RWPE2 (cell line): ENCODE measurements at regions not wholly inside any gene's neighbourhood (a gene's known extent, or its start where the extent isn't known, plus 50 kb on each side); places are given as distances from the start of the nearest gene placed in this dataset.

Experiments used
- ATAC-seq: fragments of 200-7000 bp; cut with Tn5 transposase; 3 replicates; pipeline ENCODE4 v1.9.1; 2021; ENCODE audit warnings: low read depth
- DNase-seq: peaks from one replicate; pipeline ENCODE4 v3.0.0-alpha.2; 2020; ENCODE audit warnings: low spot score
- H3K27ac ChIP-seq: fragments of 450-650 bp; 2 replicates; pipeline ENCODE4 v1.5.1; 2017; ENCODE audit warnings: mild to moderate bottlenecking; ENCODE audit not compliant: poor library complexity, severe bottlenecking
- H3K27me3 ChIP-seq: fragments of 250-450 bp; sonication (Bioruptor Pico); 2 replicates; pipeline ENCODE4 v1.5.1; 2021; ENCODE audit warnings: mild to moderate bottlenecking, moderate library complexity; ENCODE audit not compliant: insufficient read depth, poor library complexity, severe bottlenecking
- H3K36me3 ChIP-seq: fragments of 250-450 bp; sonication (Bioruptor Pico); 2 replicates; pipeline ENCODE4 v1.5.1; 2020; ENCODE audit warnings: low read depth, mild to moderate bottlenecking, moderate library complexity
- H3K4me1 ChIP-seq: fragments of 250-450 bp; sonication (Bioruptor Pico); 2 replicates; pipeline ENCODE4 v1.5.1; 2021; ENCODE audit warnings: mild to moderate bottlenecking, moderate library complexity; ENCODE audit not compliant: insufficient read depth, poor library complexity, severe bottlenecking
- H3K4me3 ChIP-seq: fragments of 250-450 bp; sonication (Bioruptor Pico); 2 replicates; pipeline ENCODE4 v1.5.1; 2021; ENCODE audit warnings: mild to moderate bottlenecking, moderate library complexity; ENCODE audit not compliant: severe bottlenecking
- H3K9me3 ChIP-seq: fragments of 250-450 bp; sonication (Bioruptor Pico); 2 replicates; pipeline ENCODE4 v1.5.1; 2021; ENCODE audit warnings: mild to moderate bottlenecking, moderate library complexity; ENCODE audit not compliant: severe bottlenecking
- CTCF ChIP-seq: fragments of 450-650 bp; IDR thresholded peaks from one replicate; pipeline ENCODE4 v1.5.1; 2017; ENCODE audit warnings: mild to moderate bottlenecking, moderate library complexity; ENCODE audit not compliant: poor library complexity, severe bottlenecking

- DNase-seq: no peak
- no peaks in the 10 kb centered on the region for H3K36me3 ChIP-seq
- H3K27me3 ChIP-seq: no peaks in the 10 kb centered on the region
- H3K4me3 ChIP-seq: no peak overlapping the region
- no peak overlapping the region for H3K27ac ChIP-seq
- peaks cover 3% of the 10 kb centered on the region for H3K9me3 ChIP-seq
- peaks cover 6% of the 10 kb centered on the region for H3K4me1 ChIP-seq
- no peak for TF ChIP-seq CTCF
- no peak for ATAC-seq
Observed at GRCh38 chr5:56414066-56414465, 180.9 kb upstream of the ANKRD55 start.

GRCh38 chr5:56413546-56413945 lies 180.4 kb upstream of the ANKRD55 start:
- H3K36me3 ChIP-seq: no peaks in the 10 kb centered on the region
- ATAC-seq (no peak), DNase-seq (no peak)
- no peak overlapping the region for H3K4me3 ChIP-seq
- no peak overlapping the region for H3K27ac ChIP-seq
- no peak for TF ChIP-seq CTCF
- H3K9me3 ChIP-seq: no peaks in the 10 kb centered on the region
- H3K27me3 ChIP-seq: no peaks in the 10 kb centered on the region
- H3K4me1 ChIP-seq: peaks cover 7% of the 10 kb centered on the region

GRCh38 chr5:56412601-56413379 lies 179.7 kb upstream of the ANKRD55 start:
- no peaks in the 10 kb centered on the region for H3K27me3 ChIP-seq
- no peak for DNase-seq
- no peak for TF ChIP-seq CTCF
- ATAC-seq: no peak
- no peak overlapping the region for H3K27ac ChIP-seq
- no peak overlapping the region for H3K4me3 ChIP-seq
- no peaks in the 10 kb centered on the region for H3K9me3 ChIP-seq
- H3K36me3 ChIP-seq: no peaks in the 10 kb centered on the region
- peaks cover 7% of the 10 kb centered on the region for H3K4me1 ChIP-seq

- H3K27ac ChIP-seq: no peak overlapping the region
- H3K36me3 ChIP-seq: no peaks in the 10 kb centered on the region
- H3K27me3 ChIP-seq: no peaks in the 10 kb centered on the region
- no peaks in the 10 kb centered on the region for H3K9me3 ChIP-seq
- ATAC-seq (no peak), DNase-seq (no peak)
- H3K4me3 ChIP-seq: no peak overlapping the region
- peaks cover 7% of the 10 kb centered on the region for H3K4me1 ChIP-seq
- TF ChIP-seq CTCF: no peak
Observed at GRCh38 chr5:56410696-56411095, 177.6 kb upstream of the ANKRD55 start.
